GM18951 (cell line): ENCODE measurements at regions not wholly inside any gene's neighbourhood (a gene's known extent, or its start where the extent isn't known, plus 50 kb on each side); places are given as distances from the start of the nearest gene placed in this dataset.

ENCODE experiments used
- POLR2A ChIP-seq: IDR thresholded peaks from 4 replicates; pipeline ENCODE4 v1.6.1; 2011; ENCODE audit warnings: mild to moderate bottlenecking; ENCODE audit not compliant: insufficient read length, insufficient read depth; ENCODE audit errors: extremely low read depth
- in situ Hi-C: fragments of 300-500 bp; cut with MboI; formaldehyde crosslinking; loops from one replicate; pipeline ENCODE4 v1.12.0; 2022; ENCODE audit warnings: low sequenced_read_pairs, mixed read lengths, inconsistent platforms; ENCODE audit not compliant: unreplicated experiment

GRCh38 chr20:39294137-39294725, 332.1 kb downstream of the DHX35 start:
- no peak for TF ChIP-seq POLR2A
- in situ Hi-C loops: no loop called here

DNA sequence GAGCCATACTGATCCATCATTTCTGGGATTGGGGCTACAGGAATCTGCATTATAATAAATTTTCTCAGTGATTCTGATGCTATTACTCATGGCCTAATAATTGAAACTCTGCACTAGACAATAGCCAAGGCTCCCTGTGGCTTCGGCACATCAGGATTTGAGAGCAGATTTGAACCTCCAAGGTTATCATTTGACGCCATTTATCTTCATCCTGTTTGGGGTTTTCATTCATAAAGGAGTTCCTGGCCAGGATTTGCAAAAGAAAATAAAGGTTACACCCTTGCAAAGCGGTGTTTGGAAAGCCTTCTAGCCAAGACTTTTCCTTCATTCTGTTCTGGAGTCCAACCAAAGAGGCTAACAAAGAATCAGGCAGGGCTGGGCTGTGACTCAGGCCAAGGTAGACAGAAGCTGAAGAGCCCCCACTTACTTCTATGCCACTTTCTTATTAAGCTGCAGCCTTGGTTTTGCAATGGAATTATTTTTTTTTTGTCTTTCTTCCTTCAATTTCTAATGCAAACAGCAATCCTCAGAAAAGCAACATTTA, 330.1 kb downstream of the DHX35 start:
- in situ Hi-C loops: no loop called here
- no peak for TF ChIP-seq POLR2A

DNA sequence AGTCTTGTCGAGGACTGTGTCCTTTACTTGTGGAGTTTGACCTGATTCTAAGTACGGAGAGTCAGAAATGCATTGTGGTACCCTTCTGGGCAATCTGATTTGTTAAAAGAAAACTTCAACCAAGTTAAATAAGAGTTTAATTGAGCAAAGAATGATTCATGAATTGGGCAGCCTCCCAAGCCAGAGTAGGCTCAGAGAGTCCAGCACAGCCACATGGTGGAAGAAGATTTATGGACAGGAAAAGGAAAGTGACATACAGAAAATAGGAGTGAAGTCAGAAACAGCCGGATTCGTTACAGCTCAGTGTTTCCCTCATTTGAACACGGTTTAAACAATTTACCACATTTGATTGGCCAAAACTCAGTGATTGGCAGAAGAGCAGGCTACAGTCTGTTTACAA, 329.2 kb downstream of the DHX35 start:
- in situ Hi-C loops: no loop called here
- no peak for TF ChIP-seq POLR2A

DNA sequence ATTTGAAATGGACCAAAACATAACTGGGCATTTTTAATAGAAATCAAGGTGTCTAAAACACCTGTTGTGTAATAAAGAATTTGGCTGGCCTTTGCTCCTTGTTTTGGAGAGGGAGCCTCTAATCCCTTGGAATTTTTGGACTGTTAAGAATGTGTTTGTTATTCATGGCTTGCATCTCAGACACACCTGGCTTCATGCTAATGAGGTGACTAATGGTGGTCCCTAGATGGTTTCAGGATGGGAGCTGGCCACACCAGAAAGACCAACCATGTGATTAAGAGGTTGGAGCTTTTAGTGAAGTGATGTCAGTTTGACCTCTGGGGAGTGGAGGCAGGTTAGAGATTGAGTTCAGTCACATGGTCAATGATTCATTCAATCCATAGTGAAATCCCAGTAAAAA, 328.4 kb downstream of the DHX35 start:
- in situ Hi-C loops: no loop called here
- TF ChIP-seq POLR2A: no peak

- in situ Hi-C loops: loop anchor here (10.0 kb wide), 1 partner anchor 595 kb away; no protein-coding TSS in a partner anchor
Observed at GRCh38 chr20:39289831-39290230, 327.7 kb downstream of the DHX35 start.

GRCh38 chr20:39289316-39289715, 327.2 kb downstream of the DHX35 start:
- in situ Hi-C loops: loop anchor here (10.0 kb wide), 1 partner anchor 595 kb away; no protein-coding TSS in a partner anchor
- no peak for TF ChIP-seq POLR2A

More at GRCh38 chr20:39289831-39290230, 327.7 kb downstream of the DHX35 start:
- TF ChIP-seq POLR2A: no peak

- no peak for TF ChIP-seq POLR2A
- in situ Hi-C loops: loop anchor here (10.0 kb wide), 1 partner anchor 601 kb away; no protein-coding TSS in a partner anchor
Observed at GRCh38 chr20:39283464-39283863, 321.3 kb downstream of the DHX35 start.

- in situ Hi-C loops: loop anchor here (10.0 kb wide), 1 partner anchor 602 kb away; no protein-coding TSS in a partner anchor
- no peak for TF ChIP-seq POLR2A
Observed at GRCh38 chr20:39282619-39283092, 320.5 kb downstream of the DHX35 start.

GRCh38 chr20:39280875-39281274, 318.7 kb downstream of the DHX35 start:
- no peak for TF ChIP-seq POLR2A
- in situ Hi-C loops: loop anchor here (10.0 kb wide), 1 partner anchor 604 kb away; no protein-coding TSS in a partner anchor

DNA sequence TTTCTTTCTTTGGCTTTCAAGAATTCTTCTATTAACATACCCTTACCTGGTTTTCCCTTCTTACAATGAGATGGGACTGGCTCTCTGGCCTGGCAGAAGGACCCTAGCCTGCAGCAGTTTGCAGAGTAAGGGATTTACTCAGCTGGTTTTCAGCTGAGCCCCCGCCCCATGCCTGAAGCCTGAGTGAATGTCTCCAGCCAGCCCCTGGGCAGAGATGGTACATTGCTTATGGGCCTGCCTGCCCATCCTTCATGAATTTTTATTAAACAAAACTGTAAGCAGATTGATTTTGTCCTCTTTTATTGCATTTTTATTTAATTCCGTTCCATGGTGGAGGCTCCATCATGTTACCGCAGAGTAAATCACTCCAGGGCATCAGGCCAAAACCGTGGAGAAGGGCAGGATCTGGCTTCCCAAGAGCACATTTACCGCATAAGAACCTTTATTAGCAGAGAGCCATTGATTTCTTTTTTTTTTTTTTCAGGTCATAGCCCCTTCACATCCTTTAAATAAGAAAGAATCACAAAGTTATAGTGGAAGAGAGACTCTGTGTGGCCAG, 316.2 kb downstream of the DHX35 start:
- in situ Hi-C loops: no loop called here
- TF ChIP-seq POLR2A: no peak

DNA sequence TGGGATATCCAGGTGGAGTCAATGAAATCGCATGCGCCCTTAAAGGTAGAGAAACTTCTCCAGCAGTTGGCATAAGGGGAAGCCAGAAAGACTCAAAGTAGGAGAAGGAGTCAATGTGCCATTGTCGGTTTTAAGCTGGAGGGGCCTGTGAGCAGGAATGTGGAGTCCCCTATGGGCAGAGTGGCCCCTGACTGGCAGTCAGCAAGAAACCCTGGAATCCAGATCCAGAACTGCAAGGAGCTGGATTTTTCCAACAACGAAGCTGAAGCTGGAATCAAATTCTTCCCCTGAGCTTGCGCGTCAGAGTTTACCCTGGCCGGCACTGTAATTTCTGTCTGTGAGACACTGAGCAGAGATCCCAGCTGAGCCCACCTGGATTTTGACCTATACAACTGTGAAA, 315.0 kb downstream of the DHX35 start:
- in situ Hi-C loops: no loop called here
- no peak for TF ChIP-seq POLR2A

DNA sequence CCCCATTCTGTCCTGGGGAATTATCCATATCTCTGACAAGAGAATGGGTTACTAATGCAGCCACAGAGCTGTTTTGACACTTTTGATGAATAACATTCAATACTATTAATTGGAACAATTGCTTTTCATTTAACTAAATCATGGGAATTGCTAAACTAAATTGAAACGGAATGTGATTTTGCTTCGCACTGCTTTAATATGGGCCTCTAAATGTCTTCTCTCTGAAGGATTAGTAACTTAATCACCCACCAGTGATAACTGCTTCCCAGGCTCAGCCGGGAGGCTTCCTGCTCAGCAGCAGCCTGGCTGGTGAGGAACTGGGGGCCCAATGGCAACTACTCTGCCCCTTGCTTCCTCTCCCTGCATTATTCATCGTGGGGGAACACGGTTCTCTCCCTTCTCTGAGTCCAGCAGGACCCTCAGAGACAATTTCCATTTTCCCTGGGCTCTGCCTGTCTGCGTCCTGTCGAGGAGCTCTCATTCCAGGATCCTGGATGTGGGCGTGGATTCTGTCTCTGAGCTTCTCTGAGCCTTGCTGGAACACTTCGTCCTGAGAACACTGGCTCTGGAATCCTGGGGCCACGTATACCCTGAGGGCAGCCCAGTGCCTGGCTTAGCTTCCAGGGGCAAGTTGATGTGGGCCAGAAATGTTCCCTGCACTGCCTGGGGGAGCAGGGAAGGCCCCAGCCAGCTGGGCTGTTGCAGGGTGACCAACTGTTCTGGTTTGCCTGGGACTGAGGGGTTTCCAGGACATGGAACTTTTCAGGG, 308.9 kb downstream of the DHX35 start:
- TF ChIP-seq POLR2A: no peak
- in situ Hi-C loops: loop anchor here (25.0 kb wide), 1 partner anchor 1416 kb away; the partner anchor contains the start of gene MAFB
